ENCODE measurements at regions not wholly inside any gene's neighbourhood (a gene's known extent, or its start where the extent isn't known, plus 50 kb on each side); places are given as distances from the start of the nearest gene placed in this dataset.

- peaks cover 6% of the 10 kb centered on the region for H3K9me3 Mint-ChIP-seq
- TF ChIP-seq CTCF (conservative IDR thresholded peaks at IDR 0.05), result no peak
- no peak overlapping the region for H3K27ac Mint-ChIP-seq (ENCODE audit: unreplicated experiment)
- DNase-seq (ENCODE audit: low read depth, low spot score), result no peak
- no peak overlapping the region for H3K4me3 Mint-ChIP-seq
- H3K4me1 Mint-ChIP-seq, result no peaks in the 10 kb centered on the region
- no peaks in the 10 kb centered on the region for H3K27me3 Mint-ChIP-seq (ENCODE audit: low read depth)
- H3K36me3 Mint-ChIP-seq (ENCODE audit: low read depth), result peaks cover 1% of the 10 kb centered on the region
Observed at GRCh38 chr6:23368557-23368956, 757.5 kb upstream of the NRSN1 start.

GRCh38 chr6:23370051-23370450 lies 756.0 kb upstream of the NRSN1 start:
- no peak for TF ChIP-seq CTCF (conservative IDR thresholded peaks at IDR 0.05)
- Mint-ChIP-seq H3K27me3 (ENCODE audit: low read depth) (no peaks in the 10 kb centered on the region), H3K27ac (ENCODE audit: unreplicated experiment) (no peak overlapping the region), H3K4me1 (no peaks in the 10 kb centered on the region), H3K9me3 (peaks cover 6% of the 10 kb centered on the region), H3K4me3 (no peak overlapping the region), H3K36me3 (ENCODE audit: low read depth) (no peaks in the 10 kb centered on the region)
- no peak for DNase-seq (ENCODE audit: low read depth, low spot score)

- Mint-ChIP-seq H3K4me1 (no peaks in the 10 kb centered on the region), H3K36me3 (ENCODE audit: low read depth) (no peaks in the 10 kb centered on the region), H3K27me3 (ENCODE audit: low read depth) (no peaks in the 10 kb centered on the region), H3K9me3 (peaks cover 6% of the 10 kb centered on the region), H3K4me3 (no peak overlapping the region), H3K27ac (ENCODE audit: unreplicated experiment) (no peak overlapping the region)
- DNase-seq (ENCODE audit: low read depth, low spot score), result no peak
- no peak for TF ChIP-seq CTCF (conservative IDR thresholded peaks at IDR 0.05)
Observed at GRCh38 chr6:23371132-23371915, 754.7 kb upstream of the NRSN1 start.

GRCh38 chr6:23377830-23378229 lies 748.2 kb upstream of the NRSN1 start:
- no peaks in the 10 kb centered on the region for H3K36me3 Mint-ChIP-seq (ENCODE audit: low read depth)
- no peak overlapping the region for H3K4me3 Mint-ChIP-seq
- no peak for DNase-seq (ENCODE audit: low read depth, low spot score)
- peaks cover 6% of the 10 kb centered on the region for H3K9me3 Mint-ChIP-seq
- H3K27ac Mint-ChIP-seq (ENCODE audit: unreplicated experiment), result no peak overlapping the region
- no peaks in the 10 kb centered on the region for H3K4me1 Mint-ChIP-seq
- TF ChIP-seq CTCF (conservative IDR thresholded peaks at IDR 0.05), result no peak
- no peaks in the 10 kb centered on the region for H3K27me3 Mint-ChIP-seq (ENCODE audit: low read depth)

- Mint-ChIP-seq H3K4me1 (no peaks in the 10 kb centered on the region), H3K4me3 (no peak overlapping the region), H3K27ac (ENCODE audit: unreplicated experiment) (no peak overlapping the region), H3K27me3 (ENCODE audit: low read depth) (no peaks in the 10 kb centered on the region), H3K36me3 (ENCODE audit: low read depth) (no peaks in the 10 kb centered on the region), H3K9me3 (peaks cover 6% of the 10 kb centered on the region)
- no peak for TF ChIP-seq CTCF (conservative IDR thresholded peaks at IDR 0.05)
- no peak for DNase-seq (ENCODE audit: low read depth, low spot score)
Observed at GRCh38 chr6:23380465-23380864, 745.5 kb upstream of the NRSN1 start.
